ENCODE measurements at regions not wholly inside any gene's neighbourhood (a gene's known extent, or its start where the extent isn't known, plus 50 kb on each side); places are given as distances from the start of the nearest gene placed in this dataset.
A peak's percentile ranks its signal among the peaks of the same experiment; 100 is the strongest.

DNA sequence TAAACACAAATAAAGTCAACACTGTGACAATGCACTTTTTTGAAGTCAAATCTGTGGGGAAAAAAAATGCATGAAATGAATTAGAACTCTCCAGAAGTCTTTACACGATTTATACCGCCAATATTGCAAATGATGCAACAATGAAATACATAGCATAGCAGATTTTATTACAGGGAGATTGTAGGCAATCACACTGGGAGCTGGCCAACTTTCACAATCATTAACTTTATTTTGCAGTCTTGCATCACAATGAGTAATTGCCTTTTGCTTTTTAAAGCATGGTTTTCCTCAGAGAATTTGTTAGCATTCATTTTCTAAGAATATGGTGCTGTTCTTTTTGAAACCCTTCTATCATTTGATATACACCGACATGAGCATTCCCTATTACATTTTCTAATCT, 366.4 kb upstream of the FSIP2 start:
- ChIA-PET POLR2A (no interaction called here), CTCF (ENCODE audit: low intra/inter-chr PET ratio) (no interaction called here)
- H3K27me3 ChIP-seq (ENCODE audit: control insufficient read depth in 2 of 2, insufficient read depth in 2 of 2, low read length in 2 of 2): no peaks in the 10 kb centered on the region
- H3K9me3 ChIP-seq (replicated peaks; ENCODE audit: control insufficient read depth, insufficient read depth, low read depth, low read length): peaks cover 2% of the 10 kb centered on the region; the same call in 1 of the 2 replicates
- H3K79me2 ChIP-seq (ENCODE audit: control insufficient read depth, insufficient read depth, low read length): no peaks in the 10 kb centered on the region
- H3K4me2 ChIP-seq (ENCODE audit: insufficient read depth, low read length): no peak overlapping the region
- in situ Hi-C loops (cut with MboI) (no loop called here), intact Hi-C loops (cut with micrococcal nuclease) (no loop called here)
- no peaks in the 10 kb centered on the region for H3K4me1 ChIP-seq (replicated peaks in 1 of 2; ENCODE audit: control insufficient read depth in 2 of 2, insufficient read depth in 2 of 2, low read length in 2 of 2)
- no peak overlapping the region for H3K4me3 ChIP-seq
- 4% methylated on average over 3 of the region's 3 CpGs for WGBS (ENCODE audit: insufficient coverage, low coverage, missing lambda C conversion rate)
- BruUV-seq (replicated peaks): no TSS peak
- ATAC-seq (no peak), FAIRE-seq (no peak), DNase-seq (ENCODE audit: extremely low read depth in 1 of 4, low spot score in 3 of 4) (no peak)
- no peaks in the 10 kb centered on the region for H4K20me1 ChIP-seq (replicated peaks; ENCODE audit: control insufficient read depth, insufficient read depth, low read length)
- no peak overlapping the region for H2AFZ ChIP-seq (ENCODE audit: low read depth, low read length)
- TF ChIP-seq, protein P1, sequence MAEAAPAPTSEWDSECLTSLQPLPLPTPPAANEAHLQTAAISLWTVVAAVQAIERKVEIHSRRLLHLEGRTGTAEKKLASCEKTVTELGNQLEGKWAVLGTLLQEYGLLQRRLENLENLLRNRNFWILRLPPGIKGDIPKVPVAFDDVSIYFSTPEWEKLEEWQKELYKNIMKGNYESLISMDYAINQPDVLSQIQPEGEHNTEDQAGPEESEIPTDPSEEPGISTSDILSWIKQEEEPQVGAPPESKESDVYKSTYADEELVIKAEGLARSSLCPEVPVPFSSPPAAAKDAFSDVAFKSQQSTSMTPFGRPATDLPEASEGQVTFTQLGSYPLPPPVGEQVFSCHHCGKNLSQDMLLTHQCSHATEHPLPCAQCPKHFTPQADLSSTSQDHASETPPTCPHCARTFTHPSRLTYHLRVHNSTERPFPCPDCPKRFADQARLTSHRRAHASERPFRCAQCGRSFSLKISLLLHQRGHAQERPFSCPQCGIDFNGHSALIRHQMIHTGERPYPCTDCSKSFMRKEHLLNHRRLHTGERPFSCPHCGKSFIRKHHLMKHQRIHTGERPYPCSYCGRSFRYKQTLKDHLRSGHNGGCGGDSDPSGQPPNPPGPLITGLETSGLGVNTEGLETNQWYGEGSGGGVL (CRISPR knock-in tag; IDR thresholded peaks at IDR 0.05): no peak
- TF ChIP-seq CEBPG (CRISPR knock-in tag; IDR thresholded peaks at IDR 0.05) (no peak), CEBPG (tag; conservative IDR thresholded peaks at IDR 0.05 in 1 of 2, IDR thresholded peaks at IDR 0.05 in 1 of 2) (peak; percentile 24 to 37; a peak in 2 of 4 replicates)
- no peak overlapping the region for H3K9ac ChIP-seq (ENCODE audit: insufficient read depth in 1 of 2, low read depth in 2 of 2, low read length in 2 of 2)
- H3K27ac ChIP-seq (ENCODE audit: extremely low read depth, low read depth, low read length): no peak overlapping the region
- H3K36me3 ChIP-seq (ENCODE audit: control insufficient read depth, insufficient read depth, low read length): no peaks in the 10 kb centered on the region
- H3K9me1 ChIP-seq (ENCODE audit: control insufficient read depth, insufficient read depth, low read length): no peaks in the 10 kb centered on the region

DNA sequence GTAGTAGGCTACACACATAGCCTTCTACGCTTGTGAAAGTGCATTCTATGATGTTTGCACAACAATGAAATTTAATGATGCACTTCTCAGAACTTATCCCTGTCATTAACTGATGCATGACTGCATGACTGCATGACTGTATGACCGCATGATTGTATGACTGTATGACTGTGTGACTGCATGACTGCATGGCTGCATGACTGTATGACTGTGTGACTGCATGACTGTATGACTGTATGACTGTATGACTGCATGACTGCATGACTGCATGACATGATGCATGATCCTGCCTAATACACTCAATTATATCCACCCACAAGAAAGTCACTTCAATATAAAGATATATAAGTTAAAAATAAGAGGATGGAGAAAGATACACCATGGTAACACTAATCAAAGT, 365.4 kb upstream of the FSIP2 start:
- in situ Hi-C loops (cut with MboI): no loop called here
- ATAC-seq: no peak
- intact Hi-C loops (cut with micrococcal nuclease): no loop called here
- TF ChIP-seq ZZZ3 (IDR thresholded peaks at IDR 0.05) (no peak), ZNF354B (CRISPR knock-in tag; IDR thresholded peaks at IDR 0.05) (no peak), ESRRB (CRISPR knock-in tag; IDR thresholded peaks at IDR 0.05; ENCODE audit: borderline replicate concordance) (no peak), DACH1 (IDR thresholded peaks at IDR 0.05; ENCODE audit: partially characterized antibody) (no peak), ZNF232 (CRISPR knock-in tag; IDR thresholded peaks at IDR 0.05) (no peak), HEY1 (CRISPR knock-in tag; IDR thresholded peaks at IDR 0.05; ENCODE audit: borderline replicate concordance) (no peak), ERF (CRISPR knock-in tag; IDR thresholded peaks at IDR 0.05) (no peak), ZNF431 (CRISPR knock-in tag; IDR thresholded peaks at IDR 0.05) (no peak), ZSCAN32 (CRISPR knock-in tag; IDR thresholded peaks at IDR 0.05) (no peak)
- TF ChIP-seq, protein P2, sequence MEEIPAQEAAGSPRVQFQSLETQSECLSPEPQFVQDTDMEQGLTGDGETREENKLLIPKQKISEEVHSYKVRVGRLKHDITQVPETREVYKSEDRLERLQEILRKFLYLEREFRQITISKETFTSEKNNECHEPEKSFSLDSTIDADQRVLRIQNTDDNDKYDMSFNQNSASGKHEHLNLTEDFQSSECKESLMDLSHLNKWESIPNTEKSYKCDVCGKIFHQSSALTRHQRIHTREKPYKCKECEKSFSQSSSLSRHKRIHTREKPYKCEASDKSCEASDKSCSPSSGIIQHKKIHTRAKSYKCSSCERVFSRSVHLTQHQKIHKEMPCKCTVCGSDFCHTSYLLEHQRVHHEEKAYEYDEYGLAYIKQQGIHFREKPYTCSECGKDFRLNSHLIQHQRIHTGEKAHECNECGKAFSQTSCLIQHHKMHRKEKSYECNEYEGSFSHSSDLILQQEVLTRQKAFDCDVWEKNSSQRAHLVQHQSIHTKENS (CRISPR knock-in tag; IDR thresholded peaks at IDR 0.05): no peak
- TF ChIP-seq, protein P3, sequence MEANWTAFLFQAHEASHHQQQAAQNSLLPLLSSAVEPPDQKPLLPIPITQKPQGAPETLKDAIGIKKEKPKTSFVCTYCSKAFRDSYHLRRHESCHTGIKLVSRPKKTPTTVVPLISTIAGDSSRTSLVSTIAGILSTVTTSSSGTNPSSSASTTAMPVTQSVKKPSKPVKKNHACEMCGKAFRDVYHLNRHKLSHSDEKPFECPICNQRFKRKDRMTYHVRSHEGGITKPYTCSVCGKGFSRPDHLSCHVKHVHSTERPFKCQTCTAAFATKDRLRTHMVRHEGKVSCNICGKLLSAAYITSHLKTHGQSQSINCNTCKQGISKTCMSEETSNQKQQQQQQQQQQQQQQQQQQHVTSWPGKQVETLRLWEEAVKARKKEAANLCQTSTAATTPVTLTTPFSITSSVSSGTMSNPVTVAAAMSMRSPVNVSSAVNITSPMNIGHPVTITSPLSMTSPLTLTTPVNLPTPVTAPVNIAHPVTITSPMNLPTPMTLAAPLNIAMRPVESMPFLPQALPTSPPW (CRISPR knock-in tag; IDR thresholded peaks at IDR 0.05): no peak

More for the DNA sequence above, 365.4 kb upstream of the FSIP2 start:
- H3K9me3 ChIP-seq (replicated peaks; ENCODE audit: control insufficient read depth, insufficient read depth, low read depth, low read length): peaks cover 2% of the 10 kb centered on the region; the same call in 1 of the 2 replicates
- ChIA-PET POLR2A (no interaction called here), CTCF (ENCODE audit: low intra/inter-chr PET ratio) (no interaction called here)
- peak; percentile 26 for FAIRE-seq
- H3K9ac ChIP-seq (ENCODE audit: insufficient read depth in 1 of 2, low read depth in 2 of 2, low read length in 2 of 2): no peak overlapping the region
- H3K4me1 ChIP-seq (replicated peaks in 1 of 2; ENCODE audit: control insufficient read depth in 2 of 2, insufficient read depth in 2 of 2, low read length in 2 of 2): no peaks in the 10 kb centered on the region
- no peak overlapping the region for H3K4me3 ChIP-seq
- no peaks in the 10 kb centered on the region for H3K9me1 ChIP-seq (ENCODE audit: control insufficient read depth, insufficient read depth, low read length)
- H3K36me3 ChIP-seq (ENCODE audit: control insufficient read depth, insufficient read depth, low read length): no peaks in the 10 kb centered on the region
- H4K20me1 ChIP-seq (replicated peaks; ENCODE audit: control insufficient read depth, insufficient read depth, low read length): no peaks in the 10 kb centered on the region
- H3K4me2 ChIP-seq (ENCODE audit: insufficient read depth, low read length): no peak overlapping the region
- H3K27ac ChIP-seq (ENCODE audit: extremely low read depth, low read depth, low read length): no peak overlapping the region
- 0% methylated on average over 2 of the region's 2 CpGs for WGBS (ENCODE audit: insufficient coverage, low coverage, missing lambda C conversion rate)
- BruUV-seq (replicated peaks): no TSS peak
- DNase-seq (ENCODE audit: extremely low read depth in 1 of 4, low spot score in 3 of 4): no peak
- H3K27me3 ChIP-seq (ENCODE audit: control insufficient read depth in 2 of 2, insufficient read depth in 2 of 2, low read length in 2 of 2): no peaks in the 10 kb centered on the region
- H2AFZ ChIP-seq (ENCODE audit: low read depth, low read length): no peak overlapping the region
- no peaks in the 10 kb centered on the region for H3K79me2 ChIP-seq (ENCODE audit: control insufficient read depth, insufficient read depth, low read length)
